ENCODE measurements at regions not wholly inside any gene's neighbourhood (a gene's known extent, or its start where the extent isn't known, plus 50 kb on each side); places are given as distances from the start of the nearest gene placed in this dataset.

DNA sequence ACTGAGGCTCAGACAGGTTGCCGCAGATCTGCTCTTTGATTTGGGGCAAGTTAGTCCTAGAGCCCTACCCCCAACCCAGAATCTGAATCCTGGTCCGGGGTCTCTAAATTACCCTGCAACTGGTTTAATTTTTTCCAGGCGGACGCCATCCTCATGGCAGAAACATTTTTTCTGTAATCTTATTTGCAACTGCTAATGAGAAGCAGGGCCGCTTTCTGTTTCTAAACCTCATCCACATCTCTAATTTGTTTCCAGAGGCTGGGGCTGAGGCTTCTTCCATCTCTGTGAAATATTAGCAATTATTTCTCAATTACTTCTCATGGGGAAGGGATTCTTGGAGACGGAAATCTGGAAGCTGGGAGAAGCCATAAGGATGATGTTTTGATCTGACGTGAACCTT, 261.6 kb downstream of the RPS24 start:
- TF ChIP-seq YY1 (IDR thresholded peaks at IDR 0.05; ENCODE audit: insufficient read depth, insufficient read length) = no peak
- TF ChIP-seq ZNF274 (IDR thresholded peaks at IDR 0.05; ENCODE audit: low read depth, low read length) = no peak
- no peak for TF ChIP-seq SUZ12 (IDR thresholded peaks at IDR 0.05; ENCODE audit: extremely low read depth, insufficient read depth, insufficient read length)
